ENCODE measurements at regions not wholly inside any gene's neighbourhood (a gene's known extent, or its start where the extent isn't known, plus 50 kb on each side); places are given as distances from the start of the nearest gene placed in this dataset.

DNA sequence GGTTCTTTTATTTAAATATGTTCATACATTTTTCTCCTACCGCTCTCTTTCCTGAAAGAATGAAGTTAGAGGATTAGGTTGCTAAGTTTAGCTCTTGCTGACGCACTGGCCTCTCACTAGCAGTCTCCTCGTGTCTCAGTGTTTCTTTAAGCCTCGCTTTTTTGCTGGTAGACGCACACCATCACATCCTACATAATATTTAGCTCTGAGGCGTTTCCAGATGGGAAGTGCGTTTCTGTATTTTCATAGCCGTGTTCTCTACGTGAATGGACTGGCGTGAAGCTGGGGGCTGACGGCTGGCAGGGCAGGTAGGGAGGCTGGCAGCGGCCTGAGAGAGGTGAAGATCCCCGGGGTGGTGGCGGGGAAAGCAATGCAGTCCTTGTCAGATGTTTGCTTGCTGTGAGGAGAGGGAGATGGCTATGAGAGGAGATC is 79.2 kb upstream of the SPRY4 start:
- TF ChIP-seq POLR2AphosphoS5 (IDR thresholded peaks at IDR 0.05; ENCODE audit: low read depth, low read length): no peak
- TF ChIP-seq TAF1 (IDR thresholded peaks at IDR 0.05; ENCODE audit: low read depth, low read length): no peak
- no peak for TF ChIP-seq POLR2A (IDR thresholded peaks at IDR 0.05; ENCODE audit: low read depth, low read length)
- no peak for TF ChIP-seq SPI1 (IDR thresholded peaks at IDR 0.05; ENCODE audit: low read depth, low read length)
- TF ChIP-seq POU2F2 (IDR thresholded peaks at IDR 0.05; ENCODE audit: low read depth, low read length): no peak

All from GM12891 (cell line).